Mononuclear cell (primary cell): ENCODE measurements at regions not wholly inside any gene's neighbourhood (a gene's known extent, or its start where the extent isn't known, plus 50 kb on each side); places are given as distances from the start of the nearest gene placed in this dataset.

Experiments
- H3K27me3 ChIP-seq: 2 replicates; pipeline ENCODE4 v1.6.0; 2011; ENCODE audit warnings: low read length, control low read depth; ENCODE audit not compliant: insufficient read depth
- H3K4me1 ChIP-seq: 2 replicates; pipeline ENCODE4 v1.5.1; 2011; ENCODE audit warnings: mild to moderate bottlenecking, low read length, control low read depth; ENCODE audit not compliant: insufficient read depth
- H3K4me3 ChIP-seq: 2 replicates; pipeline ENCODE4 v1.5.1; 2011; ENCODE audit warnings: mild to moderate bottlenecking, low read length, moderate library complexity
- H3K9me3 ChIP-seq: 2 replicates; pipeline ENCODE4 v1.5.1; 2011; ENCODE audit warnings: low read depth, mild to moderate bottlenecking, control low read depth, low read length

GRCh38 chr5:35487233-35488025 is 130.2 kb upstream of the SPEF2 start:
- no peak overlapping the region for H3K4me3 ChIP-seq
- peaks cover 19% of the 10 kb centered on the region for H3K4me1 ChIP-seq
- no peaks in the 10 kb centered on the region for H3K27me3 ChIP-seq
- H3K9me3 ChIP-seq: no peaks in the 10 kb centered on the region

- Histone ChIP-seq H3K9me3 (no peaks in the 10 kb centered on the region), H3K4me1 (peaks cover 29% of the 10 kb centered on the region)
Measured at GRCh38 chr5:35485487-35485886, 132.2 kb upstream of the SPEF2 start.

GRCh38 chr5:35484241-35484640 is 133.4 kb upstream of the SPEF2 start:
- Histone ChIP-seq H3K4me3 (no peak overlapping the region), H3K27me3 (no peaks in the 10 kb centered on the region), H3K4me1 (peaks cover 35% of the 10 kb centered on the region)

More at GRCh38 chr5:35485487-35485886, 132.2 kb upstream of the SPEF2 start:
- Histone ChIP-seq H3K4me3 (no peak overlapping the region), H3K27me3 (no peaks in the 10 kb centered on the region)

GRCh38 chr5:35483780-35484179 is 133.9 kb upstream of the SPEF2 start:
- Histone ChIP-seq H3K27me3 (no peaks in the 10 kb centered on the region), H3K4me3 (no peak overlapping the region), H3K9me3 (no peaks in the 10 kb centered on the region), H3K4me1 (peaks cover 40% of the 10 kb centered on the region)

More at GRCh38 chr5:35484241-35484640, 133.4 kb upstream of the SPEF2 start:
- no peaks in the 10 kb centered on the region for H3K9me3 ChIP-seq

- Histone ChIP-seq H3K4me3 (no peak overlapping the region), H3K9me3 (no peaks in the 10 kb centered on the region), H3K27me3 (no peaks in the 10 kb centered on the region), H3K4me1 (peaks cover 43% of the 10 kb centered on the region)
Measured at GRCh38 chr5:35483191-35483590, 134.5 kb upstream of the SPEF2 start.

- Histone ChIP-seq H3K9me3 (no peaks in the 10 kb centered on the region), H3K27me3 (no peaks in the 10 kb centered on the region), H3K4me3 (no peak overlapping the region), H3K4me1 (peaks cover 43% of the 10 kb centered on the region)
Measured at GRCh38 chr5:35482167-35482755, 135.4 kb upstream of the SPEF2 start.

GRCh38 chr5:35478856-35479682 is 138.6 kb upstream of the SPEF2 start:
- no peak overlapping the region for H3K4me3 ChIP-seq
- H3K27me3 ChIP-seq: no peaks in the 10 kb centered on the region
- H3K4me1 ChIP-seq: peaks cover 51% of the 10 kb centered on the region
- no peaks in the 10 kb centered on the region for H3K9me3 ChIP-seq

GRCh38 chr5:35477911-35478310 is 139.8 kb upstream of the SPEF2 start:
- H3K4me1 ChIP-seq: peaks cover 44% of the 10 kb centered on the region
- H3K27me3 ChIP-seq: no peaks in the 10 kb centered on the region
- no peak overlapping the region for H3K4me3 ChIP-seq
- no peaks in the 10 kb centered on the region for H3K9me3 ChIP-seq

- H3K4me1 ChIP-seq: peaks cover 38% of the 10 kb centered on the region
- H3K27me3 ChIP-seq: no peaks in the 10 kb centered on the region
Measured at GRCh38 chr5:35477321-35477720, 140.3 kb upstream of the SPEF2 start.

GRCh38 chr5:35476797-35477196 is 140.9 kb upstream of the SPEF2 start:
- Histone ChIP-seq H3K4me3 (no peak overlapping the region), H3K9me3 (no peaks in the 10 kb centered on the region), H3K4me1 (peaks cover 33% of the 10 kb centered on the region), H3K27me3 (no peaks in the 10 kb centered on the region)

More at GRCh38 chr5:35477321-35477720, 140.3 kb upstream of the SPEF2 start:
- Histone ChIP-seq H3K9me3 (no peaks in the 10 kb centered on the region), H3K4me3 (no peak overlapping the region)

GRCh38 chr5:35476036-35476435 is 141.6 kb upstream of the SPEF2 start:
- peaks cover 30% of the 10 kb centered on the region for H3K4me1 ChIP-seq
- no peaks in the 10 kb centered on the region for H3K27me3 ChIP-seq
- H3K9me3 ChIP-seq: no peaks in the 10 kb centered on the region
- no peak overlapping the region for H3K4me3 ChIP-seq

- no peaks in the 10 kb centered on the region for H3K27me3 ChIP-seq
- H3K4me1 ChIP-seq: peaks cover 17% of the 10 kb centered on the region
- no peaks in the 10 kb centered on the region for H3K9me3 ChIP-seq
- no peak overlapping the region for H3K4me3 ChIP-seq
Measured at GRCh38 chr5:35473589-35473988, 144.1 kb upstream of the SPEF2 start.

- Histone ChIP-seq H3K4me3 (no peak overlapping the region), H3K9me3 (no peaks in the 10 kb centered on the region)
Measured at GRCh38 chr5:35470866-35471265, 146.8 kb upstream of the SPEF2 start.

GRCh38 chr5:35468811-35469210 is 148.9 kb upstream of the SPEF2 start:
- no peaks in the 10 kb centered on the region for H3K27me3 ChIP-seq
- no peaks in the 10 kb centered on the region for H3K4me1 ChIP-seq
- no peaks in the 10 kb centered on the region for H3K9me3 ChIP-seq
- no peak overlapping the region for H3K4me3 ChIP-seq

More at GRCh38 chr5:35470866-35471265, 146.8 kb upstream of the SPEF2 start:
- peaks cover 4% of the 10 kb centered on the region for H3K4me1 ChIP-seq
- no peaks in the 10 kb centered on the region for H3K27me3 ChIP-seq

- Histone ChIP-seq H3K4me1 (no peaks in the 10 kb centered on the region), H3K9me3 (no peaks in the 10 kb centered on the region), H3K4me3 (no peak overlapping the region), H3K27me3 (no peaks in the 10 kb centered on the region)
Measured at GRCh38 chr5:35466746-35467145, 150.9 kb upstream of the SPEF2 start.
